Fibroblast of the aortic adventitia (primary cell): ENCODE measurements at regions not wholly inside any gene's neighbourhood (a gene's known extent, or its start where the extent isn't known, plus 50 kb on each side); places are given as distances from the start of the nearest gene placed in this dataset.

Experiments
- DNase-seq: peaks from one replicate; pipeline ENCODE4 v3.0.0-alpha.2; 2010; ENCODE audit warnings: low read depth
- H3K4me3 ChIP-seq: 2 replicates; pipeline ENCODE4 v1.5.1; 2011; ENCODE audit warnings: low read depth, mild to moderate bottlenecking, control low read depth, low read length, moderate library complexity
- TF ChIP-seq, protein P1 (sequence below): IDR thresholded peaks from 2 replicates; pipeline ENCODE4 v1.5.1; 2011; ENCODE audit warnings: mild to moderate bottlenecking, low read length, control low read depth, inconsistent platforms; ENCODE audit not compliant: insufficient read depth

DNA sequence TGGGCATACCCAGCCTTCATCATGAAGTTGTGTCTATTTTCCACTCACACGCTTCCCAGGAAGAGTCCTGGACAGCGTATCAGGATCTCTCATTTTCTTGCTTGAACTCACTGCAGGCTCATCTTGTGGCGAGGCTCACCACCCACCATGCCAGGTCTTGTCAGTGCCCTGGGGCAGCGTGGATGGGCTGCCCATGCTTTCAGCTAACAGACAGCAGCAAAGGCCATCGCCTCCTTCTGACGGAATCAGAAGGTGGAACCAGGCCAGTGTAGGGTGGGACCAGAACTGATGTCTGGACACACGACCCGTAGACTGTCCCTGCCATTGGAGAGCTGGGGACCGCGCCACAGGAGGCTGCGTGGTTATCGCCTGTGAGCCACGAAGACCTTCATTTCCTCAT, 169.4 kb downstream of the FOXL1 start:
- no peak for DNase-seq
- TF ChIP-seq, protein P1, sequence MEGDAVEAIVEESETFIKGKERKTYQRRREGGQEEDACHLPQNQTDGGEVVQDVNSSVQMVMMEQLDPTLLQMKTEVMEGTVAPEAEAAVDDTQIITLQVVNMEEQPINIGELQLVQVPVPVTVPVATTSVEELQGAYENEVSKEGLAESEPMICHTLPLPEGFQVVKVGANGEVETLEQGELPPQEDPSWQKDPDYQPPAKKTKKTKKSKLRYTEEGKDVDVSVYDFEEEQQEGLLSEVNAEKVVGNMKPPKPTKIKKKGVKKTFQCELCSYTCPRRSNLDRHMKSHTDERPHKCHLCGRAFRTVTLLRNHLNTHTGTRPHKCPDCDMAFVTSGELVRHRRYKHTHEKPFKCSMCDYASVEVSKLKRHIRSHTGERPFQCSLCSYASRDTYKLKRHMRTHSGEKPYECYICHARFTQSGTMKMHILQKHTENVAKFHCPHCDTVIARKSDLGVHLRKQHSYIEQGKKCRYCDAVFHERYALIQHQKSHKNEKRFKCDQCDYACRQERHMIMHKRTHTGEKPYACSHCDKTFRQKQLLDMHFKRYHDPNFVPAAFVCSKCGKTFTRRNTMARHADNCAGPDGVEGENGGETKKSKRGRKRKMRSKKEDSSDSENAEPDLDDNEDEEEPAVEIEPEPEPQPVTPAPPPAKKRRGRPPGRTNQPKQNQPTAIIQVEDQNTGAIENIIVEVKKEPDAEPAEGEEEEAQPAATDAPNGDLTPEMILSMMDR = no peak
- no peak overlapping the region for H3K4me3 ChIP-seq

DNA sequence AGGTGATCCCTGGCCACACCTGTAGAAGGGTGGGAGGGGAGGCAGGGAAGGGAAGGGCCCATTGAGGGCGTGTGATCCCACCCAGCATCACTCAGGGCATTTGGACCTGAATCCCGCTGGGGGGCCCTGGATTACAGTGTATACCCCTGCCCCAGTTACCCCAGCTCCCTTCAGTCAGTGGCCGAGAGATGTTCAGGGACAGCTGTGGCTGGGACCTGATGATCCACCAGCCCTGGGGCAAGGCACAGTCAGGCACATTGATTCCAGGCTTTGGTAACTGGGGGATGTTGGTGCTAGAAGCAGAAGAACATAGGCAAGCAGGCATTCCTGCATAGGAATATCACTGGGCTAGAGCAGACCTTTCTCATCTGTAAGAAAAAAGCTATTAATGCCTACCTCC, 170.3 kb downstream of the FOXL1 start:
- TF ChIP-seq, protein P1 = no peak
- DNase-seq = no peak
- no peak overlapping the region for H3K4me3 ChIP-seq

DNA sequence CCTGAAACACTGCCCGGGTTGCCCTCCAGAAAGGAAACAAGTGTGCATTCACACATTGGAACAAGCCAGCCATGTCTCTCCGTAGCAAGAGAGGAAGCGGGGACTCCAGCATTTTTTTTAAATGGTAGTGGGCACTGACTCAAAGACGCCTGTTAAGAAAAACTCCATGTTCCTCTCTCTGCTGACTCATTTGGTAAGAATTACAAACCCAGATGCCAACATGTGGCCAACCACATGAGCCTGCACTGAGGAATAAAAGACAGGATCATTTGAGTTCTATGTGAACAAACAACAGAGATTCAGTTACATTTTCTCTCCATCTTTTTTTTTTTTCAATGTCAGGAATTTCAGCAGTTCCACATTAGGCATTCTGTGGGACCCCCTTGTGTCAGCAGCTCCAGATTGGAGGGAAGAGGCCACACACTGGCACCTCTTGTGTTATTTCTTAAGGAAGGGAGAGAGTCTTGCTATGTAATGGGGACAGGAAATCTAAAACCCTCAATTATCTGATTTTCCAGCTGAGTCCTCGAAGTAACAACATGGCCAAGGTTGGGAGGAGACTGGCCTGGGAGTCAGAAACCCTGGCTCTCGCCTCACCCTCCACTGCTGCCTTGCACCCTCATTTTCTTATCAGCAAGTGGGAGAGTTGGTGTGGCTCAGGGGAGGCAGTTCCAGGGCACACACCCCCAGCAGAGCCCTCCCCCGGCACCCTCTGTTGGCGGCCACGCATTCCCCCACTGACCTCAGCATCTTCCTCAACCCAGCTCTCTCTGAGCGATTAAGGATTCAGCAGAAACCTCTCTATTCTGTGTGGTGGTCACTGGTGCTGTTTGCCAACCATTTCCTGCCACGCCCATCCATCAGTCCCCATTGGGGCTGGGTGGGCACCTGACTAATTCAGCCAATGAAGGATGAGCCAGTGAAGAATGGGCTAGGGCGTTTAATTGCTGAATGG, 173.0 kb downstream of the FOXL1 start:
- TF ChIP-seq, protein P1 = no peak
- peak; percentile 84 for DNase-seq
- H3K4me3 ChIP-seq = no peak overlapping the region

DNA sequence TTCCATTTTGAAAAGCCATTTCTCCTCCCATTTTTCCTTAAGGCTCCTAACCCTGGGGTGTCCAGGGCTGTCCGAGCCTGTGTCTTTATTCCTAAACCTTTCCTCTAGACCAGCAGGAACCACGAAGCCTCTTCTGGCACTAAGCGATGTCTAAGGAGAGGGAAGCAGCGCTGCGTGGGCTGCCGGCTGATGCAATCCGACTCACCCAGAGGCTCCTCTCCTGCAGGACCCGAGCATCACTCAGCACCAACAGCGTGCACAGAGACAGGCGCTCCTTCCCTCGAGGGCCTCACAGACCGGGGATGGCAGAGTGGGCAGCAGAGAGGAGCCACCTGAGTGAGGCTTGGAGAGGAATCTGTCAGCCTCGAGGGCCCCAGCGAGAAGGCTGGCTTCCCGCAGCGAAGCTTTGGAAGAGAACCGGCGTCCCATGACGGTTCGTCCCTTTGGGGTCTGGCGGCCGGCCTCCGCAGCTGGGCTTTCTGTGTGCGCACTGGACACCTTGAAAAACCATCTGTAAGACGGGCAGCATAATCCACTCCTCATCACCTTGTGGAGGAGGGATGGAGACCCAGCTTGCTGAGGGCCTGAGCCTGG, 174.3 kb downstream of the FOXL1 start:
- DNase-seq = no peak
- TF ChIP-seq, protein P1 = no peak

DNA sequence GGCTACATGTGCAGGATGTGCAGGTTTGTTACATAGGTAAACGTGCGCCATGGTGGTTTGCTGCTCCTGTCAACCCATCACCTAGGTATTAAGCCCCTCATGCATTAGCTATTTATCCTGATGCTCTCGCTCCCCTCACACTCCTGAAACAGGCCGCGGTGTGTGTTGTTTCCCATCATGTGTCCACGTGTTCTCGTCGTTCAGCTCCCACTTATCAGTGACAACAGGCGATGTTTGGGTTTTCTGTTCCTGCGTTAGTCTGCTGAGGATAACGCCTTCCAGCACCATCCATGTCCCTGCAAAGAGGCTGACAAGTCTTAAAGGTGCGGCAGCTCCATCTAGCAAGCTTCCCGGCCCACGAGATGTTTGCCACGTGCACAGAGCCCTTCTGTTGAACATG, 175.1 kb downstream of the FOXL1 start:
- TF ChIP-seq, protein P1 = no peak
- no peak overlapping the region for H3K4me3 ChIP-seq
- DNase-seq = no peak

More for the DNA sequence above, 174.3 kb downstream of the FOXL1 start:
- H3K4me3 ChIP-seq = no peak overlapping the region

DNA sequence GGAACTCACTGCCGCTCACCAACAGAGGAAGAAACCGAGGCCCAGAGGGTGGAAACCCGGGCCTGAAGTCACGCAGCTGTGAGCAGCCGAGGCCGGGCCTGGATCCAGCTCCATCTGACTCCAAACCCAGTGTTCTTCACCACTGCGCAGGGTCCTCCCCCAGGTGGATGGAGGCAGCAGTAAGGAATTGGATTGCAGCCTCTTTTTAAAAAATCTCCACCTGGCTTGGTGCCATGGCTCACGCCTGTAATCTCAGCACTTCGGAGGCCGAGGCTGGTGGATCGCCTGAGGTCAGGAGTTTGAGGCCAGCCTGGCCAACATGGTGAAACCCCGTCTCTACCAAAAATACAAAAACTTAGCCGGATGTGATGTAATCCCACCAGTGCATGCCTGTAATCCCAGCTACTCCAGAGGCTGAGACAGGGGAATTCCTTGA, 177.2 kb downstream of the FOXL1 start:
- no peak overlapping the region for H3K4me3 ChIP-seq
- peak; percentile 36 for DNase-seq
- TF ChIP-seq, protein P1 = no peak
